ENCODE measurements at regions not wholly inside any gene's neighbourhood (a gene's known extent, or its start where the extent isn't known, plus 50 kb on each side); places are given as distances from the start of the nearest gene placed in this dataset.
A peak's percentile ranks its signal among the peaks of the same experiment; 100 is the strongest.

GRCh38 chr21:34192646-34193285, 119.4 kb downstream of the MRPS6 start:
- Mint-ChIP-seq H3K27ac (peak overlapping the region; percentile 14), H3K4me3 (no peak overlapping the region), H3K9me3 (no peaks in the 10 kb centered on the region), H3K4me1 (peaks cover 26% of the 10 kb centered on the region), H3K27me3 (no peaks in the 10 kb centered on the region), H3K36me3 (no peaks in the 10 kb centered on the region)

GRCh38 chr21:34195335-34195734, 122.0 kb downstream of the MRPS6 start:
- Mint-ChIP-seq H3K9me3 (no peaks in the 10 kb centered on the region), H3K4me3 (no peak overlapping the region), H3K27ac (no peak overlapping the region), H3K36me3 (no peaks in the 10 kb centered on the region), H3K4me1 (peaks cover 47% of the 10 kb centered on the region), H3K27me3 (no peaks in the 10 kb centered on the region)

- H3K4me3 Mint-ChIP-seq, result no peak overlapping the region
- no peaks in the 10 kb centered on the region for H3K9me3 Mint-ChIP-seq
- peaks cover 54% of the 10 kb centered on the region for H3K4me1 Mint-ChIP-seq
- H3K36me3 Mint-ChIP-seq, result no peaks in the 10 kb centered on the region
- H3K27me3 Mint-ChIP-seq, result no peaks in the 10 kb centered on the region
- no peak overlapping the region for H3K27ac Mint-ChIP-seq
These were observed 123.6 kb downstream of the MRPS6 start for GRCh38 chr21:34196996-34197395.

- Mint-ChIP-seq H3K36me3 (no peaks in the 10 kb centered on the region), H3K4me1 (peaks cover 59% of the 10 kb centered on the region), H3K27ac (no peak overlapping the region), H3K9me3 (no peaks in the 10 kb centered on the region), H3K27me3 (no peaks in the 10 kb centered on the region), H3K4me3 (no peak overlapping the region)
These were observed 124.2 kb downstream of the MRPS6 start for GRCh38 chr21:34197561-34197960.

- H3K9me3 Mint-ChIP-seq, result no peaks in the 10 kb centered on the region
- H3K27ac Mint-ChIP-seq, result peak overlapping the region; percentile 39
- H3K36me3 Mint-ChIP-seq, result no peaks in the 10 kb centered on the region
- H3K4me1 Mint-ChIP-seq, result peaks cover 56% of the 10 kb centered on the region
- peak overlapping the region; percentile 6 for H3K4me3 Mint-ChIP-seq
- no peaks in the 10 kb centered on the region for H3K27me3 Mint-ChIP-seq
These were observed 125.1 kb downstream of the MRPS6 start for GRCh38 chr21:34198231-34199120.

GRCh38 chr21:34199121-34199910, 125.9 kb downstream of the MRPS6 start:
- Mint-ChIP-seq H3K36me3 (no peaks in the 10 kb centered on the region), H3K4me1 (peaks cover 53% of the 10 kb centered on the region), H3K4me3 (peak overlapping the region; percentile 33), H3K27ac (peak overlapping the region; percentile 39), H3K27me3 (no peaks in the 10 kb centered on the region), H3K9me3 (no peaks in the 10 kb centered on the region)

- H3K9me3 Mint-ChIP-seq, result no peaks in the 10 kb centered on the region
- no peak overlapping the region for H3K4me3 Mint-ChIP-seq
- no peaks in the 10 kb centered on the region for H3K27me3 Mint-ChIP-seq
- peak overlapping the region; percentile 74 for H3K27ac Mint-ChIP-seq
- no peaks in the 10 kb centered on the region for H3K36me3 Mint-ChIP-seq
- H3K4me1 Mint-ChIP-seq, result peaks cover 53% of the 10 kb centered on the region
These were observed 127.0 kb downstream of the MRPS6 start for GRCh38 chr21:34200288-34200905.

GRCh38 chr21:34201001-34201400, 127.6 kb downstream of the MRPS6 start:
- peak overlapping the region; percentile 68 for H3K4me3 Mint-ChIP-seq
- peaks cover 53% of the 10 kb centered on the region for H3K4me1 Mint-ChIP-seq
- H3K27ac Mint-ChIP-seq, result no peak overlapping the region
- H3K36me3 Mint-ChIP-seq, result no peaks in the 10 kb centered on the region
- H3K9me3 Mint-ChIP-seq, result no peaks in the 10 kb centered on the region
- no peaks in the 10 kb centered on the region for H3K27me3 Mint-ChIP-seq

- H3K36me3 Mint-ChIP-seq, result no peaks in the 10 kb centered on the region
- H3K4me3 Mint-ChIP-seq, result peak overlapping the region; percentile 68
- H3K27ac Mint-ChIP-seq, result no peak overlapping the region
- H3K9me3 Mint-ChIP-seq, result no peaks in the 10 kb centered on the region
- no peaks in the 10 kb centered on the region for H3K27me3 Mint-ChIP-seq
- peaks cover 53% of the 10 kb centered on the region for H3K4me1 Mint-ChIP-seq
These were observed 128.1 kb downstream of the MRPS6 start for GRCh38 chr21:34201481-34201858.

- H3K9me3 Mint-ChIP-seq, result no peaks in the 10 kb centered on the region
- peaks cover 48% of the 10 kb centered on the region for H3K4me1 Mint-ChIP-seq
- H3K27me3 Mint-ChIP-seq, result no peaks in the 10 kb centered on the region
- H3K27ac Mint-ChIP-seq, result no peak overlapping the region
- peak overlapping the region; percentile 68 for H3K4me3 Mint-ChIP-seq
- H3K36me3 Mint-ChIP-seq, result no peaks in the 10 kb centered on the region
These were observed 129.4 kb downstream of the MRPS6 start for GRCh38 chr21:34202553-34203372.

- Mint-ChIP-seq H3K27ac (no peak overlapping the region), H3K4me1 (peaks cover 36% of the 10 kb centered on the region), H3K36me3 (no peaks in the 10 kb centered on the region), H3K4me3 (no peak overlapping the region), H3K27me3 (no peaks in the 10 kb centered on the region), H3K9me3 (no peaks in the 10 kb centered on the region)
These were observed 130.6 kb downstream of the MRPS6 start for GRCh38 chr21:34203851-34204420.

- H3K4me1 Mint-ChIP-seq, result peaks cover 28% of the 10 kb centered on the region
- no peak overlapping the region for H3K4me3 Mint-ChIP-seq
- H3K27ac Mint-ChIP-seq, result no peak overlapping the region
- H3K36me3 Mint-ChIP-seq, result no peaks in the 10 kb centered on the region
- H3K9me3 Mint-ChIP-seq, result no peaks in the 10 kb centered on the region
- H3K27me3 Mint-ChIP-seq, result no peaks in the 10 kb centered on the region
These were observed 131.4 kb downstream of the MRPS6 start for GRCh38 chr21:34204481-34205439.

GRCh38 chr21:34205811-34206571, 132.6 kb downstream of the MRPS6 start:
- Mint-ChIP-seq H3K4me1 (peaks cover 18% of the 10 kb centered on the region), H3K27ac (no peak overlapping the region), H3K9me3 (no peaks in the 10 kb centered on the region), H3K27me3 (no peaks in the 10 kb centered on the region), H3K36me3 (peaks cover 1% of the 10 kb centered on the region), H3K4me3 (no peak overlapping the region)

Measured in activated naive CD4-positive, alpha-beta T cell treated with anti-CD3 and anti-CD28 coated beads, Interleukin-2, amount 50 U/mL, for 24 hours (primary cell).